ENCODE measurements at regions not wholly inside any gene's neighbourhood (a gene's known extent, or its start where the extent isn't known, plus 50 kb on each side); places are given as distances from the start of the nearest gene placed in this dataset.

GRCh38 chr3:153666991-153667740 lies 454.0 kb upstream of the ARHGEF26 start:
- Histone ChIP-seq H3K27ac (no peak overlapping the region), H3K4me2 (no peak overlapping the region), H3K9me3 (no peaks in the 10 kb centered on the region), H3K4me1 (no peaks in the 10 kb centered on the region), H3K4me3 (no peak overlapping the region)
- 39% methylated on average over 7 of the region's 7 CpGs for WGBS (ENCODE audit: missing lambda C conversion rate)
- ChIA-PET CTCF (no interaction called here), POLR2A (no interaction called here)
- DNase-seq (ENCODE audit: low read depth in 1 of 2, low spot score in 1 of 2), result no peak
- TF ChIP-seq ESRRA (IDR thresholded peaks at IDR 0.05; ENCODE audit: borderline replicate concordance, low read length) (no peak), FOSB (CRISPR knock-in tag; IDR thresholded peaks at IDR 0.05) (no peak), NR3C1 (IDR thresholded peaks at IDR 0.05) (no peak), CHD4 (IDR thresholded peaks at IDR 0.05; ENCODE audit: borderline replicate concordance) (no peak), EHF (CRISPR knock-in tag; IDR thresholded peaks at IDR 0.05) (no peak), CTCF (IDR thresholded peaks at IDR 0.05) (no peak), EHMT2 (IDR thresholded peaks at IDR 0.05; ENCODE audit: low read depth) (no peak), SREBF2 (IDR thresholded peaks at IDR 0.05) (no peak), RNF2 (IDR thresholded peaks at IDR 0.05; ENCODE audit: borderline replicate concordance, low read depth) (no peak), KDM5A (IDR thresholded peaks at IDR 0.05) (no peak), CBX8 (IDR thresholded peaks at IDR 0.05) (no peak), KDM1A (IDR thresholded peaks at IDR 0.05; ENCODE audit: low read depth) (no peak), FOXS1 (CRISPR knock-in tag; IDR thresholded peaks at IDR 0.05) (no peak), RCOR1 (IDR thresholded peaks at IDR 0.05; ENCODE audit: low read depth, low read length) (no peak), ELK1 (IDR thresholded peaks at IDR 0.05; ENCODE audit: low read depth, low read length) (no peak), MAFK (IDR thresholded peaks at IDR 0.05; ENCODE audit: partially characterized antibody) (no peak), ZNF302 (CRISPR knock-in tag; IDR thresholded peaks at IDR 0.05) (no peak)
- TF ChIP-seq, protein P1, sequence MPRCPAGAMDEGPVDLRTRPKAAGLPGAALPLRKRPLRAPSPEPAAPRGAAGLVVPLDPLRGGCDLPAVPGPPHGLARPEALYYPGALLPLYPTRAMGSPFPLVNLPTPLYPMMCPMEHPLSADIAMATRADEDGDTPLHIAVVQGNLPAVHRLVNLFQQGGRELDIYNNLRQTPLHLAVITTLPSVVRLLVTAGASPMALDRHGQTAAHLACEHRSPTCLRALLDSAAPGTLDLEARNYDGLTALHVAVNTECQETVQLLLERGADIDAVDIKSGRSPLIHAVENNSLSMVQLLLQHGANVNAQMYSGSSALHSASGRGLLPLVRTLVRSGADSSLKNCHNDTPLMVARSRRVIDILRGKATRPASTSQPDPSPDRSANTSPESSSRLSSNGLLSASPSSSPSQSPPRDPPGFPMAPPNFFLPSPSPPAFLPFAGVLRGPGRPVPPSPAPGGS (IDR thresholded peaks at IDR 0.05), result no peak
- no peak for ATAC-seq
- FAIRE-seq, result no peak

DNA sequence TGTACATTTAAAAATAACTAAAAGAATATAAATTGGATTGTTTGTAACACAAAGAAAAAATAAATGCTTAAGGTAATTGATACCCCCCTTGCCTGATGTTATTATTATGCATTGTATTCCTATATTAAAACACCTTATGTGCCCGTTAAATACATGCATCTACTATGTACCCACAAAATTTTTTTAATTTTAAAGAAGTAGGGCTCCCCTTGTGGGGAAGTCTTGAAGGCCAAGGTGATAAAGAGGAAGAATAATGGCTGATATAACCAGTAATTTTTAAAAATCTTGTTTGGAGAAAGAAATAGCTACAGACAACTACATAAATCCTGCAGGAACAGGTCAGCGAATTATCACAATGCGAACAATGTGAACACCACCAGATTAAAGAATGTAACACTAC lies 451.7 kb upstream of the ARHGEF26 start:
- Histone ChIP-seq H3K9me3 (no peaks in the 10 kb centered on the region), H3K4me1 (no peaks in the 10 kb centered on the region), H3K4me2 (no peak overlapping the region), H3K27ac (no peak overlapping the region), H3K4me3 (no peak overlapping the region)
- FAIRE-seq, result no peak
- WGBS (ENCODE audit: missing lambda C conversion rate), result 60% methylated on average over 3 of the region's 3 CpGs
- no peak for DNase-seq (ENCODE audit: low read depth in 1 of 2, low spot score in 1 of 2)
- no peak for TF ChIP-seq FOSL2 (IDR thresholded peaks at IDR 0.05)
- no peak for TF ChIP-seq FOSL2 (CRISPR knock-in tag; IDR thresholded peaks at IDR 0.05)
- no peak for TF ChIP-seq ELK1 (IDR thresholded peaks at IDR 0.05; ENCODE audit: low read depth, low read length)
- no peak for TF ChIP-seq TFCP2L1 (CRISPR knock-in tag; IDR thresholded peaks at IDR 0.05)
- TF ChIP-seq, protein P2, sequence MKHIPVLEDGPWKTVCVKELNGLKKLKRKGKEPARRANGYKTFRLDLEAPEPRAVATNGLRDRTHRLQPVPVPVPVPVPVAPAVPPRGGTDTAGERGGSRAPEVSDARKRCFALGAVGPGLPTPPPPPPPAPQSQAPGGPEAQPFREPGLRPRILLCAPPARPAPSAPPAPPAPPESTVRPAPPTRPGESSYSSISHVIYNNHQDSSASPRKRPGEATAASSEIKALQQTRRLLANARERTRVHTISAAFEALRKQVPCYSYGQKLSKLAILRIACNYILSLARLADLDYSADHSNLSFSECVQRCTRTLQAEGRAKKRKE (CRISPR knock-in tag; IDR thresholded peaks at IDR 0.05; ENCODE audit: low read depth), result no peak
- TF ChIP-seq TP53 (CRISPR knock-in tag; IDR thresholded peaks at IDR 0.05), result no peak
- TF ChIP-seq JUN (IDR thresholded peaks at IDR 0.05), result no peak
- TF ChIP-seq CBX8 (IDR thresholded peaks at IDR 0.05), result no peak
- ChIA-PET CTCF (no interaction called here), POLR2A (no interaction called here)
- ATAC-seq, result no peak

Data from A549 (cell line).